Tibial nerve (tissue), 4 donors: ENCODE measurements at regions not wholly inside any gene's neighbourhood (a gene's known extent, or its start where the extent isn't known, plus 50 kb on each side); places are given as distances from the start of the nearest gene placed in this dataset.

Source experiments
- DNase-seq, 2 donors: peaks; one replicate each; pipeline ENCODE4 v3.0.0-alpha.2; 2019; ENCODE audit warnings: low spot score in 2 of 2
- H3K27ac ChIP-seq, 4 donors: fragments of 200-600 bp; sonication (generic) in 3 of 4; one replicate each; pipeline ENCODE4 v1.5.1; 2017 to 2019; ENCODE audit warnings: mild to moderate bottlenecking in 1 of 4
- H3K27me3 ChIP-seq, 2 donors: fragments of 200-600 bp; sonication (generic) in 1 of 2; one replicate each; pipeline versions ENCODE4 v1.5.1 to v1.6.0; 2017 to 2019
- H3K36me3 ChIP-seq, 3 donors: fragments of 200-600 bp; sonication (generic); one replicate each; pipeline ENCODE4 v1.5.1; 2018 to 2019
- H3K4me1 ChIP-seq, 4 donors: fragments of 200-600 bp; sonication (generic) in 3 of 4; one replicate each; pipeline ENCODE4 v1.5.1; 2017 to 2019
- H3K4me3 ChIP-seq, 4 donors: fragments of 200-600 bp; sonication (generic) in 3 of 4; one replicate each; pipeline ENCODE4 v1.5.1; 2017 to 2019; ENCODE audit warnings: mild to moderate bottlenecking in 1 of 4, moderate library complexity in 1 of 4
- H3K9me3 ChIP-seq, 4 donors: fragments of 200-600 bp; sonication (generic) in 3 of 4; one replicate each; pipeline ENCODE4 v1.5.1; 2017 to 2019
- EP300 ChIP-seq, 2 donors: sonication (generic); formaldehyde crosslinking; IDR thresholded peaks; one replicate each; pipeline ENCODE4 v1.6.1; 2017; ENCODE audit warnings: antibody characterized with exemption in 2 of 2, mild to moderate bottlenecking in 1 of 2
- POLR2A ChIP-seq, 2 donors: fragments of 450-650 bp; IDR thresholded peaks; one replicate each; pipeline ENCODE4 v1.6.1; 2017; ENCODE audit warnings: antibody characterized with exemption in 2 of 2, mild to moderate bottlenecking in 2 of 2, moderate library complexity in 2 of 2
- WGBS, 2 donors: methylation state at CpG; one replicate each; pipeline ENCODE4 v1.1.5; 2018; 5-methylcytosine and 5-hydroxymethylcytosine counted together
- TF ChIP-seq, protein P1 (sequence below), 5 experiments: fragments of 200-600 bp in 3 of 5; fragments of 450-650 bp in 2 of 5; sonication (generic) in 3 of 5; IDR thresholded peaks; one replicate each; pipeline ENCODE4 v1.5.1; 2016 to 2019; ENCODE audit warnings: antibody characterized with exemption in 5 of 5, mild to moderate bottlenecking in 3 of 5, moderate library complexity in 2 of 5

DNA sequence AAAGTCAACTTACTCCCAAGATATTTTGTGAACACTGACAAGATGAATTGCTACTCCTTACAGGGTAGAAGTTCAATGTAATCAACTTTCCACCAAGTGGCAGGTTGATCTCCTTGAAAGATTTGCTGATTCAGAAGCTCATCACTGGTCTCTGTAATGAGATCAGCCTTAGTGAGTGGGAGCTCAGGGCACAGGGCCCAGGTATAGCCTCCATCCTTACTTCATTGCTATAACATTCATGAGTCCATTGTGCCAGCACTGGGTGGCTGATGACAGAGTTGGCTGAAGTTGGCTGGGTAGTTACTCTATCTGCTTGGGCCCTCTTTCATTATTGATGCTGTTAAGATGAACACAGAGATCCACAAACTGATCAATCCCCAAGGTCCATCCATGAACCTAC is 379.0 kb downstream of the IRS1 start:
- Histone ChIP-seq H3K9me3 (no peaks in the 10 kb centered on the region), H3K4me3 (no peak overlapping the region), H3K27me3 (no peaks in the 10 kb centered on the region), H3K4me1 (peaks cover 0 to 12% (median 2%) of the 10 kb centered on the region in 4 donors), H3K27ac (no peak overlapping the region), H3K36me3 (no peaks in the 10 kb centered on the region)
- no peak for DNase-seq
- TF ChIP-seq, protein P1, sequence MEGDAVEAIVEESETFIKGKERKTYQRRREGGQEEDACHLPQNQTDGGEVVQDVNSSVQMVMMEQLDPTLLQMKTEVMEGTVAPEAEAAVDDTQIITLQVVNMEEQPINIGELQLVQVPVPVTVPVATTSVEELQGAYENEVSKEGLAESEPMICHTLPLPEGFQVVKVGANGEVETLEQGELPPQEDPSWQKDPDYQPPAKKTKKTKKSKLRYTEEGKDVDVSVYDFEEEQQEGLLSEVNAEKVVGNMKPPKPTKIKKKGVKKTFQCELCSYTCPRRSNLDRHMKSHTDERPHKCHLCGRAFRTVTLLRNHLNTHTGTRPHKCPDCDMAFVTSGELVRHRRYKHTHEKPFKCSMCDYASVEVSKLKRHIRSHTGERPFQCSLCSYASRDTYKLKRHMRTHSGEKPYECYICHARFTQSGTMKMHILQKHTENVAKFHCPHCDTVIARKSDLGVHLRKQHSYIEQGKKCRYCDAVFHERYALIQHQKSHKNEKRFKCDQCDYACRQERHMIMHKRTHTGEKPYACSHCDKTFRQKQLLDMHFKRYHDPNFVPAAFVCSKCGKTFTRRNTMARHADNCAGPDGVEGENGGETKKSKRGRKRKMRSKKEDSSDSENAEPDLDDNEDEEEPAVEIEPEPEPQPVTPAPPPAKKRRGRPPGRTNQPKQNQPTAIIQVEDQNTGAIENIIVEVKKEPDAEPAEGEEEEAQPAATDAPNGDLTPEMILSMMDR (IDR thresholded peaks at IDR 0.05), result no peak
- TF ChIP-seq EP300 (IDR thresholded peaks at IDR 0.05) (no peak), POLR2A (IDR thresholded peaks at IDR 0.05) (no peak)

DNA sequence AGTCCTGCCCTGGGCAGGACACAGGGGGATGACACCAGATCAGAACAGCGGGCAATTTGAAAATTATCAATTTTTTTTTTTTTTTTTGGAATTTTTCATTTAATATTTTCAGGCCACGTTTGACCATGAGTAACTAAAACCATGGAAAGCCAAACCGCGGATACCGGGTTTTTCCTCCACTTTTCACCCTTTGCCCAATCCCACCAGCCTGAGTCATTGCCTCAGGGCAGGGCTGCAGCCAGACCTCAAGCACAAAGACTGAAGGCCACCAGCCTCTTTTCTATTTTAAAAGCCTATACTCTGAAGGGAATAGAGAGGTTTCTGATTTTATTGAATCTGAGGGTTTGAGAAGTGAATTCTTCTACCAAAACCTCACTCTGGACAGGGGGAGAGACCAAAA is 381.1 kb downstream of the IRS1 start:
- WGBS, 2 donors, result 93 to 96% methylated on average over 5 of the region's 5 CpGs

DNA sequence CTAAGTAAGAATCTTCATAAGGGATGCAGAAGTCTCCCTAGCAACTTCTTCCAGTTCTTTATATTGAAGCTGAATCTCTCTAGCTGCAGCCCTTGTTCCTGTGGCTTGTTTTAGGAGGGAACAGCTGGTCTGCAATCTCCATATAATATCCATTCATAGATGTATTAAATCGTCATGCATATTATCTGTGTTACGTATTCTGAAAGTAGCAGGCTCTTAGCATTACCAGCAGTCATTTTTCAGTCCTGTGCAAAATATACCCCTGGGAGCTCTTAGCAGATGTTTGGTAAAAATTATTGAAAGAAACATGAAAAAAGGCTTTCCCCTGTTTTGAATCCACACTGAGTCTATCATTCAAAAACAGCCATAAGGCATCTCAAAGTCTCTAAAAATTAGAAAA is 385.3 kb downstream of the IRS1 start:
- Histone ChIP-seq H3K36me3 (no peaks in the 10 kb centered on the region), H3K9me3 (no peaks in the 10 kb centered on the region), H3K27ac (no peak overlapping the region), H3K4me1 (no peaks in the 10 kb centered on the region), H3K4me3 (no peak overlapping the region), H3K27me3 (no peaks in the 10 kb centered on the region)
- no peak for DNase-seq
- 31 to 47% methylated on average over 2 of the region's 2 CpGs for WGBS, 2 donors
- TF ChIP-seq, protein P1 (IDR thresholded peaks at IDR 0.05), result no peak
- TF ChIP-seq EP300 (IDR thresholded peaks at IDR 0.05) (no peak), POLR2A (IDR thresholded peaks at IDR 0.05) (no peak)

More for the DNA sequence above, 381.1 kb downstream of the IRS1 start:
- peaks cover 0 to 4% (median 0%) of the 10 kb centered on the region in 4 donors for H3K4me1 ChIP-seq
- DNase-seq, result no peak
- no peak overlapping the region for H3K4me3 ChIP-seq
- TF ChIP-seq, protein P1 (IDR thresholded peaks at IDR 0.05), result no peak
- TF ChIP-seq EP300 (IDR thresholded peaks at IDR 0.05), result no peak
- no peak for TF ChIP-seq POLR2A (IDR thresholded peaks at IDR 0.05)
- no peak overlapping the region for H3K27ac ChIP-seq
- H3K27me3 ChIP-seq, result no peaks in the 10 kb centered on the region
- H3K36me3 ChIP-seq, result no peaks in the 10 kb centered on the region
- no peaks in the 10 kb centered on the region for H3K9me3 ChIP-seq

DNA sequence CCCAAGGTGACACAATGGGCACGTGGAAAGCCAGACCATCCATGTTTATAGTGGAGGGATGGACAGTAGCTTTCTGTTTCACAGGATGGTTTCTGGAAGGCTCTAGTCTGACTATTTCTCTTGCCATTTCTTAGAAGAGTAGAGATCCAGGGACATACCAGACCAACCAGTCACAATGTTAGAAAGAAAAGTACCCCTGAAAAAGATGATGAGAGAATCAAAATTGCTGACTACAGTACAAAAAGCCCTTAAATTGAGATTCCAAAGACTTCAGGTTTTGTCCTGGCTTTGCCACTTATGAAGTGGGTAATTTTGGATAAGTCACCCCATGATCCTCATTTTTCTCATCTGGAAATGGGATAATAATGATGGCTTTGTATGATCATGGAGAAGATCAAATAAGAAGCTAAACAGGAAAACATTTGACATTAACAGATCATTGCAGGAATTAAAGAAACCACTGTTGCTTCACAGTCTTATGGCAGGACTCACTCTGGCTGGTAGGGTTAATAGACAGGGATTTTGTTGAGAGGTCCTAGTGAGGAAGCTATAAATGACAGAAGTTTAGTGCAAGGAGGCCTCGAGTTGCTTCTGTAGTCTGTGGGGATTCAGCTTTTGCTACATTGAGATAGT is 386.0 kb downstream of the IRS1 start:
- WGBS, 2 donors, result 35 to 50% methylated on average over 2 of the region's 2 CpGs
- no peak for DNase-seq
- no peak for TF ChIP-seq EP300 (IDR thresholded peaks at IDR 0.05)

DNA sequence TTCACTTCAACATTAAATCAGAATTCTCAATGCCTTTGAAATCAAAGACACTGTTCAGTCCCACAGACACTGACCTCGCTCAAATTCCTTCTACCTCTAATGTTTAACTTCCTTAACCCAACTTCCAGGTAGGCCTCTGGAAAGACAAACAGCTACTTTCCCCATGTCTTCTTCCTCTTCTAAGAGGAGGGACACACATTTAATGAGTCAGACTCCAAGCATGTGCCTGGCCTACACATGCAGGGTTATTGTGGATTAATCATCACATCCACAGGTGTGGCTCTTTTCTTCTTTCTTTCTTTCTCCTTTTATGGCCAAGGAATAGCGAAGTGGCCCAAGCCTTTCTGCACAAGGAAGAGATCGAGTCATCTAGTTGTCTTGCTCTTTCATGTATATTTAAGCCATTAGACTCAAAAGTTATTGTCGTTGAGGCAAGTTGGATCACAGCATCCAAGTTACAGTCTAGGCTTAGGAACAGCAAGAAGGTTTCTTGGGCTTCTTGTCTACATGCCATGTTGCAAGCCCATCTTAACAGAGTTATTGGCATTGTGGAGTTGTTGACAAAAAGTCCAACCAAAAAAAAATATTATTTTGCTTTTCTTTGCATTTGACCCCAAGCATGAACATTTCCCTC is 387.8 kb downstream of the IRS1 start:
- H3K9me3 ChIP-seq, result no peaks in the 10 kb centered on the region
- no peak overlapping the region for H3K4me3 ChIP-seq
- no peak overlapping the region for H3K27ac ChIP-seq
- 93% methylated on average over 4 of the region's 4 CpGs for WGBS, 2 donors
- no peak for TF ChIP-seq POLR2A (IDR thresholded peaks at IDR 0.05)
- TF ChIP-seq, protein P1 (IDR thresholded peaks at IDR 0.05), result no peak
- no peak for TF ChIP-seq EP300 (IDR thresholded peaks at IDR 0.05)
- DNase-seq, result no peak
- H3K4me1 ChIP-seq, result no peaks in the 10 kb centered on the region
- no peaks in the 10 kb centered on the region for H3K27me3 ChIP-seq
- no peaks in the 10 kb centered on the region for H3K36me3 ChIP-seq

More for the DNA sequence above, 386.0 kb downstream of the IRS1 start:
- Histone ChIP-seq H3K4me1 (no peaks in the 10 kb centered on the region), H3K36me3 (no peaks in the 10 kb centered on the region), H3K27me3 (no peaks in the 10 kb centered on the region), H3K9me3 (no peaks in the 10 kb centered on the region), H3K4me3 (no peak overlapping the region), H3K27ac (no peak overlapping the region)
